ENCODE measurements at regions not wholly inside any gene's neighbourhood (a gene's known extent, or its start where the extent isn't known, plus 50 kb on each side); places are given as distances from the start of the nearest gene placed in this dataset.

DNA sequence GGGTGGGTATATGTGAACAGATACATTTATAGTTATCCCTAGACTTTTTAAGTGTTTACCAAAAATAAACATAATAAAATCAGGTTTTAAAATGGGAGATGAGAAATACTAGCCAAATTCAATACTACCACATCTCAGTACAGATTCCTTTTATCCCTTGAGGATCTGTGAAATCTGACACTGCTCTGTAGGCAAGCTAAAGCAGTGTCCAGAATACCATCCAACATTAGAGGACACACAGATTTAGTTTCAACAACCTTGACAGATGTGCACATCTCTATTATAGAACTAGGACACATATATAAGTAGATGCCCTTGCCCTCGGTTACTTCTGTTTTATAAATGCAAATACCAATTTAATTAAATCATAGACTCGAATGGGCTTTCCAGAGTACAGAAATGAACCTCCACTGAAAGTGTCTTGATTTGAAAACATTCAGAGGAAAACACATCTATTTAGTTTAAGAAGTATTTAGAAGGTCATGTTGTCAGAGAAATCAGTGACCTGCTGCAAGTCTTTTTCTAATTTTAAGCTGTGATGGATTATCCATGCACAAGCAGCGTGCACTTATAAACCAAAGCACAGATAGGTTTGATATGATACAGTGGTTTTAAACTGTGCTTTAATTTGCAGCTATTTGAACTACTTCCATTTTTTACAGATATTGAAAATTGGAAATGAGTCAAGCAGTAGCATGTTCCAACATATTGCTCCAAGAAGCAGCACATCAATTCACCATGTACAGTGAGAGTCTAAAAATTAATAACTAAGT is 156.3 kb upstream of the EPHA7 start:
- DNase-seq: no peak
- no peaks in the 10 kb centered on the region for H3K27me3 ChIP-seq
- no peaks in the 10 kb centered on the region for H3K9me3 ChIP-seq
- no peak overlapping the region for H3K4me3 ChIP-seq (ENCODE audit: low read depth, low read length)
- no peaks in the 10 kb centered on the region for H3K36me3 ChIP-seq
- no peaks in the 10 kb centered on the region for H3K4me1 ChIP-seq
- TF ChIP-seq, protein P1, sequence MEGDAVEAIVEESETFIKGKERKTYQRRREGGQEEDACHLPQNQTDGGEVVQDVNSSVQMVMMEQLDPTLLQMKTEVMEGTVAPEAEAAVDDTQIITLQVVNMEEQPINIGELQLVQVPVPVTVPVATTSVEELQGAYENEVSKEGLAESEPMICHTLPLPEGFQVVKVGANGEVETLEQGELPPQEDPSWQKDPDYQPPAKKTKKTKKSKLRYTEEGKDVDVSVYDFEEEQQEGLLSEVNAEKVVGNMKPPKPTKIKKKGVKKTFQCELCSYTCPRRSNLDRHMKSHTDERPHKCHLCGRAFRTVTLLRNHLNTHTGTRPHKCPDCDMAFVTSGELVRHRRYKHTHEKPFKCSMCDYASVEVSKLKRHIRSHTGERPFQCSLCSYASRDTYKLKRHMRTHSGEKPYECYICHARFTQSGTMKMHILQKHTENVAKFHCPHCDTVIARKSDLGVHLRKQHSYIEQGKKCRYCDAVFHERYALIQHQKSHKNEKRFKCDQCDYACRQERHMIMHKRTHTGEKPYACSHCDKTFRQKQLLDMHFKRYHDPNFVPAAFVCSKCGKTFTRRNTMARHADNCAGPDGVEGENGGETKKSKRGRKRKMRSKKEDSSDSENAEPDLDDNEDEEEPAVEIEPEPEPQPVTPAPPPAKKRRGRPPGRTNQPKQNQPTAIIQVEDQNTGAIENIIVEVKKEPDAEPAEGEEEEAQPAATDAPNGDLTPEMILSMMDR (IDR thresholded peaks at IDR 0.05; ENCODE audit: low read depth, low read length): no peak

DNA sequence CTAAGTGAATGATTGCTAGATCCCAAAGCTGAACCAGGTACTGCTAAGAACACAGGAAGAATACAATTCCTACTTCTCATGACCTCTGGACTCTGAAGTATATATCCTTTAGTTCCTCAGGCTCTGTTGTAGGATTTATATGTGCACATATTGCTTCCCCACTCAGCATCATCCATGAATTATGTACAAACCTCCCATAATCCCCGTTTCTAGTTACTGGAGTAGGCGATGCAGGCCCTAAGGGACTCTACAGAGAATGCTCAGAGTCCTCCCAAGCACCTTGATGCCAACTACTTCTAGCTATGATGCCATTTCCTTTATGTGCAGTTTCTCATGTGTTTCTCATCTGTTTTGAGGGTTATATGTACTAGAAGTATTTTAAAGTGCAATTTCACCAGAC is 154.9 kb upstream of the EPHA7 start:
- no peaks in the 10 kb centered on the region for H3K9me3 ChIP-seq
- no peaks in the 10 kb centered on the region for H3K4me1 ChIP-seq
- no peak overlapping the region for H3K4me3 ChIP-seq (ENCODE audit: low read depth, low read length)
- no peaks in the 10 kb centered on the region for H3K27me3 ChIP-seq
- DNase-seq: no peak
- TF ChIP-seq, protein P1 (IDR thresholded peaks at IDR 0.05; ENCODE audit: low read depth, low read length): no peak
- no peaks in the 10 kb centered on the region for H3K36me3 ChIP-seq

DNA sequence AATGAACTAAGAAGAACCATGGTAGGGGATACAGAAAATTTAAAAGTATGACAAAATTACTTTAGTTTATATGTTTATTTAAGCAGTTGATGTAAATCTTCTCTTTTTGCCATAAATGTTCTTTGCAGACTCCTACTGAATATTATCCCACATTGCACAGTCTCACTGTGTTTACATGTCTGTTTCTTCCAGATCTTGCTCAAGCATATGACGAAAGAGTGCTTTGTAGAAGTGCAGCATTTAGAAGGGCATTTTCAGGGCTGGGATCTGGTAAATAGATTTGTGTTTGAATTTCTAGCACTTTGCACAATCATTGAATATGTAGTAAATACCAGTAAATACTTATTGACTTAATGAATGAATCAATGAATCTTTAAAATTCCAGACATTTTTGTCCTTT is 152.0 kb upstream of the EPHA7 start:
- H3K27me3 ChIP-seq: no peaks in the 10 kb centered on the region

DNA sequence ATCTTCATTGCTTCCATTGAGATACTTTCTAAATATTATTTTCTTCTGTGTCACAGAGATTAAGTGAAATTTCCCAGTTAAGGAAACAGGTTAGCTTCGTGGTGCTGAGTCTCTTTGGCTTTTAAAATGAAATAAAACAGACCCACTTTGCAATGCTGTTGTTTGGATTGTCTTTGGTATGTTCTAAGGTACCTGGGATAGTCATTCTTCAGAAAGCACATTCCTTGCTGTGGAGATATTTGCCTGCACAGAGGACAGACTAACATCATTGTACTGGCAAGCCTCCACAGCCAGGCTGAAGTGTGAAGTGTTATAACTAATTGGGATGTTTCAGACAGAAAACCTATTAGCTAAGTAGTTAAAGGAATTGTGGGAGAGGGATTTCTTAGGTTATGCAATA is 148.8 kb upstream of the EPHA7 start:
- H3K4me1 ChIP-seq: no peaks in the 10 kb centered on the region
- no peak overlapping the region for H3K4me3 ChIP-seq (ENCODE audit: low read depth, low read length)
- TF ChIP-seq, protein P1 (IDR thresholded peaks at IDR 0.05; ENCODE audit: low read depth, low read length): no peak
- no peaks in the 10 kb centered on the region for H3K36me3 ChIP-seq
- DNase-seq: no peak
- no peaks in the 10 kb centered on the region for H3K27me3 ChIP-seq
- no peaks in the 10 kb centered on the region for H3K9me3 ChIP-seq

More for the DNA sequence above, 152.0 kb upstream of the EPHA7 start:
- H3K36me3 ChIP-seq: no peaks in the 10 kb centered on the region
- TF ChIP-seq, protein P1 (IDR thresholded peaks at IDR 0.05; ENCODE audit: low read depth, low read length): no peak
- no peaks in the 10 kb centered on the region for H3K9me3 ChIP-seq
- no peaks in the 10 kb centered on the region for H3K4me1 ChIP-seq
- no peak for DNase-seq
- H3K4me3 ChIP-seq (ENCODE audit: low read depth, low read length): no peak overlapping the region

DNA sequence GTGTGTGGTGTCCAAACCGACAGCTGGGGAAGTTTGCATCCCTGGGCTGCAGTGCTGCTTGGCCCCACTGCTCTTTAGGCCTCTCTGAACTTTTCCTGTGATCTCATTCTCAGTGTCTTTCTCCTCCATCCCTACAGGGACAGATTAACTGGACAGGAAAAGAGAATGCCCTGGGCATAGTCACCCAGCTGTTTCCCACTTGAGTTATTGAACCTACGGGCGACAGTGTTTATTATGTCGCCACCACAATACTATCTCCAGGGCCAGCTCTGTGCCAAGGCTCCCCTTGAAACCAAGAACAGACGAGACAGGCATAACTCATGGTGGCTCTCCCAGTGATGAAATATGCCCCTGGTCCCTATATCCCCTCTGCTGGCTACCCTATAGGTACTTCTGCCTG is 147.8 kb upstream of the EPHA7 start:
- H3K36me3 ChIP-seq: no peaks in the 10 kb centered on the region
- no peak for DNase-seq
- no peaks in the 10 kb centered on the region for H3K27me3 ChIP-seq
- no peaks in the 10 kb centered on the region for H3K4me1 ChIP-seq
- no peak overlapping the region for H3K4me3 ChIP-seq (ENCODE audit: low read depth, low read length)
- TF ChIP-seq, protein P1 (IDR thresholded peaks at IDR 0.05; ENCODE audit: low read depth, low read length): no peak
- no peaks in the 10 kb centered on the region for H3K9me3 ChIP-seq

DNA sequence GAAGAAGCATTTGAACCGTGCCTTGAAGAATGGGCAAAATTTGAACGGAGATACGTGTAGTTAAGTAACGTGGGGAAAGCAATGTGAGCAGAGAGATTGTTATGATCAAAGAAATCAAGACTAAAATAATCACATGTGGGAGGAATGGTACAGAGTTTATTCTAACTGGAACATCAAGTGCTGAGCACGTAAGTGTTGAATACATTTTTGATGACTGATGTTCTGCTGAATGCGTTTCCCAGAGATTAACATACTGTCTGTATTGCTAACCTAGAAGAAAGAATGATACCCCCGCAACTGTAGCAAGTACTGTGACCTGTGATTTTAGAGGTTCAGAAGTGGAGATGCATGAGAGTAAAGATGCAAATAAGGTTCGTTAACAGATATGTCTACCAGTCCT is 146.9 kb upstream of the EPHA7 start:
- TF ChIP-seq, protein P1 (IDR thresholded peaks at IDR 0.05; ENCODE audit: low read depth, low read length): no peak

More for the DNA sequence above, 146.9 kb upstream of the EPHA7 start:
- Histone ChIP-seq H3K27me3 (no peaks in the 10 kb centered on the region), H3K4me1 (no peaks in the 10 kb centered on the region), H3K4me3 (ENCODE audit: low read depth, low read length) (no peak overlapping the region), H3K36me3 (no peaks in the 10 kb centered on the region), H3K9me3 (no peaks in the 10 kb centered on the region)
- no peak for DNase-seq

Measured in BE2C (cell line).